ENCODE measurements at regions not wholly inside any gene's neighbourhood (a gene's known extent, or its start where the extent isn't known, plus 50 kb on each side); places are given as distances from the start of the nearest gene placed in this dataset.

GRCh38 chrX:20479048-20479447 is 212.3 kb upstream of the RPS6KA3 start:
- no peaks in the 10 kb centered on the region for H3K27me3 ChIP-seq (ENCODE audit: insufficient read depth, low read depth)
- H3K79me2 ChIP-seq (ENCODE audit: low read depth), result no peaks in the 10 kb centered on the region
- BruUV-seq (replicated peaks), result no TSS peak
- H3K27ac ChIP-seq, result no peak overlapping the region
- TF ChIP-seq CTCF (conservative IDR thresholded peaks at IDR 0.05) (no peak), EZH2 (IDR thresholded peaks at IDR 0.05; ENCODE audit: low read depth) (no peak)
- H3K36me3 ChIP-seq (ENCODE audit: low read depth), result no peaks in the 10 kb centered on the region
- no peak overlapping the region for H3K4me3 ChIP-seq
- no peak for DNase-seq
- ChIA-PET CTCF (no interaction called here), POLR2A (ENCODE audit: unreplicated experiment) (no interaction called here)
- H3F3A ChIP-seq (ENCODE audit: insufficient read depth, low read depth), result no peaks in the 10 kb centered on the region
- no peaks in the 10 kb centered on the region for H3K9me3 ChIP-seq (ENCODE audit: insufficient read depth, low read depth)
- H3K4me1 ChIP-seq (replicated peaks; ENCODE audit: insufficient read depth), result no peaks in the 10 kb centered on the region
- intact Hi-C loops (cut with micrococcal nuclease; ENCODE audit: unreplicated experiment), result no loop called here
- no peaks in the 10 kb centered on the region for H3K9me2 ChIP-seq (ENCODE audit: insufficient read depth)
- H4K20me1 ChIP-seq (ENCODE audit: insufficient read depth), result no peaks in the 10 kb centered on the region
- no peak overlapping the region for H3K4me2 ChIP-seq
- no peak overlapping the region for H2AFZ ChIP-seq

GRCh38 chrX:20477836-20478524 is 211.3 kb upstream of the RPS6KA3 start:
- CTCF ChIA-PET, result no interaction called here
- no peaks in the 10 kb centered on the region for H3K27me3 ChIP-seq (ENCODE audit: insufficient read depth, low read depth)
- no TSS peak for BruUV-seq (replicated peaks)
- H3K4me3 ChIP-seq, result no peak overlapping the region
- no peak overlapping the region for H3K4me2 ChIP-seq
- POLR2A ChIA-PET (ENCODE audit: unreplicated experiment), result no interaction called here
- no peaks in the 10 kb centered on the region for H3K9me3 ChIP-seq (ENCODE audit: insufficient read depth, low read depth)
- no peaks in the 10 kb centered on the region for H3F3A ChIP-seq (ENCODE audit: insufficient read depth, low read depth)
- TF ChIP-seq EZH2 (IDR thresholded peaks at IDR 0.05; ENCODE audit: low read depth) (no peak), CTCF (conservative IDR thresholded peaks at IDR 0.05) (no peak)
- no peak for DNase-seq
- intact Hi-C loops (cut with micrococcal nuclease; ENCODE audit: unreplicated experiment), result no loop called here
- no peaks in the 10 kb centered on the region for H3K4me1 ChIP-seq (replicated peaks; ENCODE audit: insufficient read depth)
- H3K36me3 ChIP-seq (ENCODE audit: low read depth), result no peaks in the 10 kb centered on the region
- H2AFZ ChIP-seq, result no peak overlapping the region
- no peaks in the 10 kb centered on the region for H3K79me2 ChIP-seq (ENCODE audit: low read depth)
- no peak overlapping the region for H3K27ac ChIP-seq
- H3K9me2 ChIP-seq (ENCODE audit: insufficient read depth), result no peaks in the 10 kb centered on the region
- H4K20me1 ChIP-seq (ENCODE audit: insufficient read depth), result no peaks in the 10 kb centered on the region

GRCh38 chrX:20477219-20477618 is 210.5 kb upstream of the RPS6KA3 start:
- Histone ChIP-seq H4K20me1 (ENCODE audit: insufficient read depth) (no peaks in the 10 kb centered on the region), H2AFZ (no peak overlapping the region), H3K27me3 (ENCODE audit: insufficient read depth, low read depth) (no peaks in the 10 kb centered on the region), H3K9me2 (ENCODE audit: insufficient read depth) (no peaks in the 10 kb centered on the region), H3K9me3 (ENCODE audit: insufficient read depth, low read depth) (no peaks in the 10 kb centered on the region), H3K27ac (no peak overlapping the region), H3K36me3 (ENCODE audit: low read depth) (no peaks in the 10 kb centered on the region), H3K79me2 (ENCODE audit: low read depth) (no peaks in the 10 kb centered on the region), H3F3A (ENCODE audit: insufficient read depth, low read depth) (no peaks in the 10 kb centered on the region), H3K4me3 (no peak overlapping the region), H3K4me1 (replicated peaks; ENCODE audit: insufficient read depth) (no peaks in the 10 kb centered on the region), H3K4me2 (no peak overlapping the region)
- ChIA-PET CTCF (no interaction called here), POLR2A (ENCODE audit: unreplicated experiment) (no interaction called here)
- DNase-seq, result no peak
- TF ChIP-seq CTCF (conservative IDR thresholded peaks at IDR 0.05) (no peak), EZH2 (IDR thresholded peaks at IDR 0.05; ENCODE audit: low read depth) (no peak)
- intact Hi-C loops (cut with micrococcal nuclease; ENCODE audit: unreplicated experiment), result no loop called here
- no TSS peak for BruUV-seq (replicated peaks)

Data from PC-9 (cell line).